Suprapubic skin (tissue), 3 donors: ENCODE measurements at regions not wholly inside any gene's neighbourhood (a gene's known extent, or its start where the extent isn't known, plus 50 kb on each side); places are given as distances from the start of the nearest gene placed in this dataset.

ENCODE experiments used
- CTCF ChIP-seq, 2 donors: fragments of 200-600 bp in 1 of 2; fragments of 450-650 bp in 1 of 2; sonication (generic) in 1 of 2; IDR thresholded peaks; one replicate each; pipeline ENCODE4 v1.5.1; 2016 to 2019; ENCODE audit warnings: antibody characterized with exemption in 2 of 2, mild to moderate bottlenecking in 1 of 2, moderate library complexity in 1 of 2
- EP300 ChIP-seq: sonication (generic); formaldehyde crosslinking; IDR thresholded peaks from one replicate; pipeline ENCODE4 v1.6.1; 2017; ENCODE audit warnings: antibody characterized with exemption

- no peak for TF ChIP-seq CTCF (IDR thresholded peaks at IDR 0.05)
- no peak for TF ChIP-seq EP300
These were observed 119.7 kb downstream of the SHOX start for GRCh38 chrX:750263-750662.
